ENCODE measurements at regions not wholly inside any gene's neighbourhood (a gene's known extent, or its start where the extent isn't known, plus 50 kb on each side); places are given as distances from the start of the nearest gene placed in this dataset.

- H2BK12ac ChIP-seq (ENCODE audit: low read depth, low read length), result no peak overlapping the region
- WGBS, 2 experiments (ENCODE audit: extremely low coverage in 1 of 2, insufficient coverage in 1 of 2, insufficient read length in 1 of 2, insufficient replicate concordance in 2 of 2, low coverage in 1 of 2, low lambda C conversion rate in 2 of 2, missing lambda C conversion rate in 1 of 2), result 73% methylated on average over 1 of the region's 1 CpG; no CpG with 5 or more reads in 1 of the 2 experiments
- H2AK5ac ChIP-seq (ENCODE audit: low read depth, low read length), result no peak overlapping the region
- H3K4ac ChIP-seq (replicated peaks; ENCODE audit: insufficient read length, low read depth, low read length), result no peak overlapping the region
- no peaks in the 10 kb centered on the region for H3K23me2 ChIP-seq (ENCODE audit: low read depth, low read length)
- TF ChIP-seq TAF7 (optimal IDR thresholded peaks at IDR 0.05; ENCODE audit: borderline replicate concordance, low read depth, low read length) (no peak), MAX (IDR thresholded peaks at IDR 0.05) (no peak), TEAD4 (IDR thresholded peaks at IDR 0.05; ENCODE audit: low read depth, low read length) (no peak), JUND (IDR thresholded peaks at IDR 0.05; ENCODE audit: low read length) (no peak), TAF1 (IDR thresholded peaks at IDR 0.05; ENCODE audit: low read depth, low read length) (no peak), NANOG (IDR thresholded peaks at IDR 0.05; ENCODE audit: insufficient read depth, low read depth, low read length, poor library complexity, severe bottlenecking) (no peak), CEBPB (IDR thresholded peaks at IDR 0.05; ENCODE audit: low read depth, low read length) (no peak), BCL11A (IDR thresholded peaks at IDR 0.05; ENCODE audit: low read depth in 2 of 2, low read length in 2 of 2) (no peak), CTBP2 (IDR thresholded peaks at IDR 0.05; ENCODE audit: borderline replicate concordance, insufficient read depth, insufficient read length, low read length) (no peak), ATF3 (IDR thresholded peaks at IDR 0.05; ENCODE audit: insufficient read depth, low read depth, low read length) (no peak), E2F6 (IDR thresholded peaks at IDR 0.05) (no peak), BRCA1 (IDR thresholded peaks at IDR 0.05; ENCODE audit: low read depth, low read length) (no peak), BACH1 (IDR thresholded peaks at IDR 0.05; ENCODE audit: low read length) (no peak), RFX5 (IDR thresholded peaks at IDR 0.05; ENCODE audit: borderline replicate concordance, low read depth, low read length) (no peak)
- no peaks in the 10 kb centered on the region for H3K27me3 ChIP-seq (replicated peaks in 1 of 4; ENCODE audit: control insufficient read depth in 3 of 4, extremely low read depth in 1 of 4, insufficient read depth in 3 of 4, low read length in 3 of 4)
- no peak overlapping the region for H2BK15ac ChIP-seq (ENCODE audit: low read length)
- no peak overlapping the region for H3K23ac ChIP-seq (ENCODE audit: insufficient read length)
- H3K56ac ChIP-seq (replicated peaks; ENCODE audit: insufficient read length, low read depth, low read length), result no peak overlapping the region
- DNase-seq (ENCODE audit: low read depth in 1 of 2, low spot score in 2 of 2), result no peak
- H3K79me1 ChIP-seq (ENCODE audit: low read depth, low read length), result no peaks in the 10 kb centered on the region
- no peak overlapping the region for H3K18ac ChIP-seq (ENCODE audit: extremely low read depth, low read length)
- no peaks in the 10 kb centered on the region for H3K9me3 ChIP-seq (ENCODE audit: insufficient read depth in 2 of 2, low read depth in 1 of 2, low read length in 1 of 2)
- H3K36me3 ChIP-seq (ENCODE audit: control insufficient read depth in 2 of 4, insufficient read depth in 4 of 4, low read length in 3 of 4), result no peaks in the 10 kb centered on the region
- no peak overlapping the region for H4K8ac ChIP-seq (ENCODE audit: extremely low read depth, insufficient read depth, low read length)
- no peak overlapping the region for H2BK5ac ChIP-seq (ENCODE audit: low read depth, low read length)
- H4K5ac ChIP-seq (ENCODE audit: insufficient read length, low read depth, low read length), result no peak overlapping the region
- H3K4me3 ChIP-seq (ENCODE audit: extremely low read depth in 1 of 4, insufficient read depth in 2 of 4, low read depth in 3 of 4, low read length in 4 of 4), result no peak overlapping the region
- H3K4me1 ChIP-seq (replicated peaks in 1 of 4; ENCODE audit: control insufficient read depth in 3 of 4, insufficient read depth in 4 of 4, low read length in 3 of 4), result no peaks in the 10 kb centered on the region
- no peak overlapping the region for H2AFZ ChIP-seq (ENCODE audit: low read length)
- no peak for FAIRE-seq
- no peaks in the 10 kb centered on the region for H4K20me1 ChIP-seq (replicated peaks in 1 of 2; ENCODE audit: control insufficient read depth in 1 of 2, insufficient read depth in 2 of 2, low read length in 2 of 2)
- H4K91ac ChIP-seq (replicated peaks; ENCODE audit: insufficient read length, low read length), result no peak overlapping the region
- H2BK120ac ChIP-seq (replicated peaks; ENCODE audit: low read depth, low read length), result no peak overlapping the region
- no peaks in the 10 kb centered on the region for H3K79me2 ChIP-seq (ENCODE audit: control insufficient read depth in 1 of 2, insufficient read depth in 2 of 2, low read length in 2 of 2)
- ChIA-PET CTCF (ENCODE audit: partially characterized antibody) (interaction anchor here (0.7 to 1.8 kb wide), 3 partner anchors 15 to 799 kb away, joined by 3 to 10 read pairs (median 3); no protein-coding TSS in a partner anchor), POLR2A (ENCODE audit: partially characterized antibody) (no interaction called here)
- no peak overlapping the region for H3K9ac ChIP-seq (replicated peaks in 1 of 4; ENCODE audit: extremely low read depth in 1 of 4, low read depth in 3 of 4, low read length in 3 of 4)
- H3K14ac ChIP-seq (ENCODE audit: insufficient read length), result no peak overlapping the region
- no peak overlapping the region for H3K27ac ChIP-seq (ENCODE audit: low read depth, low read length)
- H3K4me2 ChIP-seq (ENCODE audit: insufficient read depth in 1 of 2, low read depth in 2 of 2, low read length in 2 of 2), result no peak overlapping the region
- no peak overlapping the region for H2BK20ac ChIP-seq (ENCODE audit: low read length)
Measured at GRCh38 chr5:8355981-8356380, 487.0 kb downstream of the MTRR start.

Data from H1 (cell line).